DND-41 (cell line): ENCODE measurements at regions not wholly inside any gene's neighbourhood (a gene's known extent, or its start where the extent isn't known, plus 50 kb on each side); places are given as distances from the start of the nearest gene placed in this dataset.

Experiments used
- CTCF ChIP-seq: IDR thresholded peaks from 2 replicates; pipeline ENCODE4 v1.5.1; 2012; ENCODE audit warnings: borderline replicate concordance, low read length, moderate library complexity, mild to moderate bottlenecking; ENCODE audit not compliant: poor library complexity, severe bottlenecking; ENCODE audit errors: extremely low read depth
- EZH2 ChIP-seq: IDR thresholded peaks from 3 replicates; pipeline ENCODE4 v1.6.1; 2012; ENCODE audit warnings: borderline replicate concordance, low read depth, mild to moderate bottlenecking, moderate library complexity, low read length, inconsistent platforms; ENCODE audit not compliant: severe bottlenecking

- TF ChIP-seq EZH2 (no peak), CTCF (no peak)
Observed at GRCh38 chr9:102700936-102701335, 294.2 kb upstream of the CYLC2 start.
